NCI-H2227 treated with DMSO at 0.1 percent for 48 hours (cell line): ENCODE measurements at regions not wholly inside any gene's neighbourhood (a gene's known extent, or its start where the extent isn't known, plus 50 kb on each side); places are given as distances from the start of the nearest gene placed in this dataset.
A peak's percentile ranks its signal among the peaks of the same experiment; 100 is the strongest.

Experiments
- DNase-seq: peaks from one replicate; lab custom pipeline; 2025; lab: John Stamatoyannopoulos, UW

DNA sequence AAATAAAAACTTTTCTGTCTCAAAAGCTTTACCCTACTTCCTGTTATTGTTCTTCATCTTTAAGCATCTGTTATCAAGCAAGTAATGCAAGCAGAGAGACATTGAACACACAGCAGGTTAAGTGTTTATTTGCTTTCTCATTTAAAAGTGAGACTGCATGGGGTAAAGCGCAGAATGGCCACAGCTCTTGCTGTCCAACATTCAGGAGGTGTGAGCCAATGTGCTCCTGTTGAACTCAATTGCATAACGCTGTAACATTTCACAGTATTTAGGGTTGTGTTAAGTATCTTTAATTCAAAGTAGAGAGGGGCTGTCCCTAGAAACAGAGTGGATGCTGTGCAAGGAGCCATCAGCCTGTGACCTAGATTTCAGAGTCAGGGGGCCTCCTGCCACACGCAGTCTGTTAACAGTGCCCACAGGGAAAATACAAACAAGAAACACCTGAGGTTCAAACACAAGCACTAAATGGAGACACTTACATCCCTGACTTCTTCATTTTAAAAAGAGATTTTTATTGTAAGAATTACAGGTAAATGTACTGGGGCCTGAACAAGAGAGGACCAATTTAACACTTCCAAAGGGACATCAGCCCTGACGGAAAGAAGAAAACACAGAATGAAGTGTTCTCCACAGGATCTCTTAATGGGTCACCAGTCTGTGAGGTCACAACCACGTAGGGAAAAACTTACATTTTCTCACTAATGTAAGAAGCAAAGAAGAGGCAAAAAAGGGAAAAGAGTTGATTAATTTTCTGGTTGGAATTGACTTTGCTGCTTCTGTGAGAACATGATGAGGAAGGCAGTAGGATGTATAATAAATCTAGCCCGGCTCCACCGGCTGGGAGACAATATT lies 815.1 kb downstream of the VGLL3 start:
- peak; percentile 27 for DNase-seq

DNA sequence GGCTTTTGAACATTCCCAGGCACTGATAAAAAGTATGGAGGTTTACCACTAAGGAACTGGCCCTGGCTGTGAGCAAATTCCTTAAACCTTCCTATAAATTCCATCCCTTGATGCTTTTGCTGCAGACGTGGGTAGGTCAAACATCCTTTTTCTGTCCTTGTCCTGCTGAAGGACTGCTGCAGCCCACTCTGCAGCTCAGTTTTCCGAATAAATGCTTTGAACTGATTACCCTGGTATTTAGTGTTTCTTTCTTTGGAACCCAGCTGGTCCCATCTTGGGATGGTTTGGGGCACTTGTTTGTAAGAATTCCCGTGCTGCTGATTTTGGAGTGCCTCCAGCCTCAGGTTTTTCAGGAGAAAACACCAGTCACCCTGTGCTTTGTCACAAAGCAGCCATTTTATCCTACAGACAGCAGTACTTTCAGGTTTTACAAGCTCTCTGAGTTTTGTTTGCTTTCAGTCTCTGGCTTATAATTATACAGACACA lies 815.9 kb downstream of the VGLL3 start:
- no peak for DNase-seq

DNA sequence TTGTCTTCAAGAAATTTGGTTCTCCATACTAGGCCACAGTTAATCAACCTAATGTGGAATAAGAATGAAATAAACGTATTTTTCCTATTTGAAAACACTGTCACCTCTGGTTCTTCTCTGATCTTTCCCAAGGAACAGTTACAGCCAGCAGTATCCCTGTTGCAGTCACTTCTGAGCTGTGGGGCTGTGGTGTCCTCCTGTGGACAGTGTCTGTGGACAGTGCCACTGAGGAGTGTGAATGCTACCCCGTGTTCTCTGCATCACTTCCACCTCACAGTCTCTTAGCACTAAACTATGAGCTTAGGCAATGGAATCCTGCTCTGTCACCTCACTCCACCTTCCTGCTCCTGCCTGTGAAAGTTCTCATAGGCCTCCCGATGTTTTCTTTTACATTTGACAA lies 817.5 kb downstream of the VGLL3 start:
- DNase-seq, result no peak

DNA sequence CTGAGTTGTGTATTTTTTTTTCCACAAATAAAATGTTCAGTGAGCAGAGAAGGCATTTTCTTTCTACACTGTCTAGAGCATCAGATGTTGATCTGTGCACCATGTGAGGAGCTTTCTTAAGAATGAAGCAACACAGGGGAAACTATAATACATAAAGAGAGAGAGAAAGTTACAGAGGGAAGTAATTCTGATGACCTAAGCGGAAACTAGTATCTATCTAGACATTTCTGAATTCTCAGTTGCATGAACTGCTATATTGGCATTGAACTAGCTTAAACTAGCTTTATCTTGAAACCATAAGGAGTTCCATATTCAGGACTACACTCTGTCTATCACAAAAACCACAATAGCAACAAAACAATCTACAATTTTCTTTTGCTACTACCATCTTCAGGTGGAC lies 822.4 kb downstream of the VGLL3 start:
- no peak for DNase-seq

DNA sequence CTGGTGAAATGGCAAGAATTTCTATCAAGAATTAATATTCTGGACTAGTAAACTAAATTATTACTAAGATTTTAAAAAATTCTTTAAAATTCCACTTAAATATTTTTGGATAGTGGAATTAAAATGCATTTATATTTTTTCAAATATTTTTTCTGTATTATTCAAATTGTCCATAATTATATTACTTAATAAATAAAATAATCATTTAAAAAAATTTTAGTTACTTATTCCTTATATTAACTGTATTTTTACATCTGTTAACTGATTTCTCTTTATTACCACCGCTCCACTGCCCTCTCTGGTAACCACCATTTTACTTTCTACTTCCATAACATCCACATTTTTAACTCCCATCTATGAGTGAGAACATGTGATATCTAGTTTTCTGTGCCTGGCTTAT lies 828.4 kb downstream of the VGLL3 start:
- DNase-seq, result no peak

- no peak for DNase-seq
Measured at GRCh38 chr3:86161493-86161892, 829.5 kb downstream of the VGLL3 start.

DNA sequence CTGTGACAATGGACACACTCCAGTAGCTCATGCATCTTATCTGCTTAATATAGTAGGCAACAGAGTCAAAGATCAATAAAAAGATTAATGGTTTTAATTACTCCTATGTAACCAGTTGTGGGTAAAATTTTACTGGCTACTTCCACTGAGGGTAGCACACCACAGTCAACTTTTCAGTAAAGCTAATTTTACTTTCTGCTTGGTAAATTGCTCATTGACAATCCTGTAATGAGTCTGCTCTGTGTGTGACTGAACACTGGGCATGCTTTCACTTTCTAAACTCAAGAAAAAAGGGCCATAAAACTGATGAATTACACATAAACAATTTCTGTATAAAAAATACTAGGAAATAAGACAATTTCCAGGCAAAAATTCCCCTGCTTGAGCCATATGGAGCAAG lies 838.3 kb downstream of the VGLL3 start:
- DNase-seq, result no peak

- no peak for DNase-seq
Measured at GRCh38 chr3:86149054-86149453, 841.9 kb downstream of the VGLL3 start.

GRCh38 chr3:86147119-86147518 lies 843.8 kb downstream of the VGLL3 start:
- DNase-seq, result no peak

DNA sequence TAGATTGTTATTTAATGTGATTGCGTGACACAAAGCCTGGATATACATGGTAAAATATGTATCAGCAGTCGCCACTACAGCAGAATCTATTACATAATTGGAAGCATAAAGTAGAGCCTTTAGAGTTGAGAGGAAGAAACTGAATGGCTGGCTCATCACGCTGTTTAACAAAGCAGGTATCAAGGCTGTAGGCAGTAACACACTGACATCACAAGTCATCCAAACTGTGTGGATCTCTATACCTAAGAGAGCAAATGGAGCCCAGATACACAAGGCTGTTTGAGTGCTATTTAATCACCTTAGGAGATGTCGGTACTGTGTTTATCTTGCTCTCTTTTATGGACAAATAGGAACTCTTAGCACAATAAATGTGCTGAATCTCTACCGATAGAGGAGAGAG lies 864.4 kb downstream of the VGLL3 start:
- no peak for DNase-seq
